GM12874 (cell line): ENCODE measurements at regions not wholly inside any gene's neighbourhood (a gene's known extent, or its start where the extent isn't known, plus 50 kb on each side); places are given as distances from the start of the nearest gene placed in this dataset.

ENCODE experiments used
- CTCF ChIP-seq: IDR thresholded peaks from 2 replicates; pipeline ENCODE4 v1.5.1; 2011; ENCODE audit warnings: low read depth, mild to moderate bottlenecking, control low read depth, low read length, moderate library complexity; ENCODE audit not compliant: insufficient read depth

DNA sequence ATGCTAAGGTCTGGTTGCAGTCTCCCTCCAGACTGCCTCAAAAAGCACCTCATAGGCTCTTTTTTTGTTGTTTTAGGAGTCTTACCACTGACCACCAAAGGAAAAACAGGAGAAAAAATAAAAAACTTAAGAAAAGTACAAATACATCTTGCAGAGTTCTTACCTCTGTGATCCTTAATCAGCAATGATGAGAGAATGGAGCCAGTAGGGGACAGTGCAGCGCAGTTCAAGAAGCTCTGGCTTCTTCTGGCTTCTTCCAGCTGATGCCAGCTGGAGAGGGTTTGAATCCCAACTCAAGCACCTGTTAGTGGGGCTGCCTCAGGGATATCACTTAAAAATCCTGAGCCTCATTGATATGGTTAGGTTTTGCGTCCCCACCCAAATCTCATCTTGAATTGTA is 223.3 kb upstream of the ISX start:
- no peak for TF ChIP-seq CTCF

- TF ChIP-seq CTCF: no peak
Observed at GRCh38 chr22:34845391-34845790, 220.6 kb upstream of the ISX start.

- no peak for TF ChIP-seq CTCF
Observed at GRCh38 chr22:34847072-34847471, 218.9 kb upstream of the ISX start.

- TF ChIP-seq CTCF: no peak
Observed at GRCh38 chr22:34849965-34850364, 216.0 kb upstream of the ISX start.

GRCh38 chr22:34851918-34852662 is 213.9 kb upstream of the ISX start:
- TF ChIP-seq CTCF: no peak

- no peak for TF ChIP-seq CTCF
Observed at GRCh38 chr22:34855471-34855870, 210.5 kb upstream of the ISX start.

GRCh38 chr22:34858066-34858465 is 207.9 kb upstream of the ISX start:
- TF ChIP-seq CTCF: no peak
